NCI-H774 (cell line): ENCODE measurements at regions not wholly inside any gene's neighbourhood (a gene's known extent, or its start where the extent isn't known, plus 50 kb on each side); places are given as distances from the start of the nearest gene placed in this dataset.

Source experiments
- DNase-seq: peaks from one replicate; lab custom pipeline; 2025; lab: John Stamatoyannopoulos, UW

GRCh38 chr1:224565611-224566406, 50.3 kb upstream of the CNIH3 start:
- no peak for DNase-seq
